SK-N-SH treated with all-trans-retinoic acid at 6 μM for 48 hours (cell line): ENCODE measurements at regions not wholly inside any gene's neighbourhood (a gene's known extent, or its start where the extent isn't known, plus 50 kb on each side); places are given as distances from the start of the nearest gene placed in this dataset.

ENCODE experiments used
- ATAC-seq: fragments of 200-7000 bp; cut with Tn5 transposase; 3 replicates; pipeline ENCODE4 v1.9.1; 2020; ENCODE audit warnings: mild to moderate bottlenecking, moderate library complexity
- ARNTL ChIP-seq: fragments of 450-650 bp; formaldehyde crosslinking; IDR thresholded peaks from 2 replicates; pipeline ENCODE4 v1.5.0; 2020; ENCODE audit warnings: low read depth, mild to moderate bottlenecking, moderate library complexity, borderline replicate concordance
- BACH2 ChIP-seq: fragments of 250-450 bp; sonication (Bioruptor Pico); IDR thresholded peaks from 2 replicates; pipeline ENCODE4 v1.9.0; 2021; ENCODE audit warnings: mild to moderate bottlenecking, borderline replicate concordance
- CREB5 ChIP-seq: fragments of 250-450 bp; sonication (Bioruptor Pico); IDR thresholded peaks from 2 replicates; pipeline ENCODE4 v1.5.1; 2020; ENCODE audit warnings: low read depth, mild to moderate bottlenecking, moderate library complexity
- CSDC2 ChIP-seq: fragments of 250-450 bp; sonication (Bioruptor Pico); IDR thresholded peaks from 2 replicates; pipeline ENCODE4 v1.5.0; 2020; ENCODE audit warnings: mild to moderate bottlenecking, moderate library complexity
- CSRNP3 ChIP-seq: fragments of 250-450 bp; sonication (Bioruptor Pico); IDR thresholded peaks from 2 replicates; pipeline ENCODE4 v1.5.1; 2021; ENCODE audit warnings: mild to moderate bottlenecking, moderate library complexity
- ISL1 ChIP-seq: fragments of 250-450 bp; sonication (Bioruptor Pico); IDR thresholded peaks from 2 replicates; pipeline ENCODE4 v2.1.2; 2022; ENCODE audit warnings: mild to moderate bottlenecking, moderate library complexity
- OSR1 ChIP-seq: fragments of 250-450 bp; sonication (Bioruptor Pico); IDR thresholded peaks from 2 replicates; pipeline ENCODE4 v1.8.0; 2022; ENCODE audit warnings: moderate library complexity, mild to moderate bottlenecking, inconsistent platforms
- PATZ1 ChIP-seq: fragments of 250-450 bp; sonication (Bioruptor Pico); IDR thresholded peaks from 2 replicates; pipeline ENCODE4 v1.8.0; 2020; ENCODE audit warnings: mild to moderate bottlenecking, moderate library complexity, borderline replicate concordance
- POU6F1 ChIP-seq: fragments of 250-450 bp; sonication (Bioruptor Pico); IDR thresholded peaks from 2 replicates; pipeline ENCODE4 v1.8.0; 2021; ENCODE audit warnings: low read depth, mild to moderate bottlenecking, moderate library complexity, borderline replicate concordance
- SNAI2 ChIP-seq: fragments of 250-450 bp; sonication (Bioruptor Pico); IDR thresholded peaks from 2 replicates; pipeline ENCODE4 v1.5.0; 2020; ENCODE audit warnings: mild to moderate bottlenecking, moderate library complexity
- TCF4 ChIP-seq: fragments of 250-450 bp; sonication (Bioruptor Pico); IDR thresholded peaks from 2 replicates; pipeline ENCODE4 v1.8.0; 2021; ENCODE audit warnings: mild to moderate bottlenecking, moderate library complexity, borderline replicate concordance
- TOX ChIP-seq: fragments of 250-450 bp; sonication (Bioruptor Pico); IDR thresholded peaks from 2 replicates; pipeline ENCODE4 v1.8.0; 2021; ENCODE audit warnings: mild to moderate bottlenecking, moderate library complexity, borderline replicate concordance
- TSHZ2 ChIP-seq: fragments of 250-450 bp; sonication (Bioruptor Pico); IDR thresholded peaks from 2 replicates; pipeline ENCODE4 v1.5.0; 2020; ENCODE audit warnings: mild to moderate bottlenecking, moderate library complexity
- ZFP3 ChIP-seq: fragments of 250-450 bp; sonication (Bioruptor Pico); IDR thresholded peaks from 2 replicates; pipeline ENCODE4 v1.5.0; 2020; ENCODE audit warnings: mild to moderate bottlenecking, moderate library complexity
- ZFP30 ChIP-seq: fragments of 450-650 bp; formaldehyde crosslinking; IDR thresholded peaks from 2 replicates; pipeline ENCODE4 v1.5.0; 2022; ENCODE audit warnings: mild to moderate bottlenecking, moderate library complexity
- ZNF70 ChIP-seq: fragments of 450-650 bp; formaldehyde crosslinking; IDR thresholded peaks from 2 replicates; pipeline ENCODE4 v1.5.0; 2020; ENCODE audit warnings: mild to moderate bottlenecking, moderate library complexity
- ZNF8 ChIP-seq: fragments of 450-650 bp; formaldehyde crosslinking; IDR thresholded peaks from 2 replicates; pipeline ENCODE4 v1.5.0; 2020; ENCODE audit warnings: mild to moderate bottlenecking, moderate library complexity

GRCh38 chr7:10282909-10283308, 690.8 kb upstream of the PHF14 start:
- peak; percentile 74 for TF ChIP-seq ISL1
- peak; percentile 63 for TF ChIP-seq TCF4 (CRISPR knock-in tag)
- no peak for TF ChIP-seq ZNF8 (CRISPR knock-in tag)
- TF ChIP-seq BACH2 (CRISPR knock-in tag), result no peak
- no peak for TF ChIP-seq SNAI2 (CRISPR knock-in tag)
- TF ChIP-seq OSR1, result no peak

GRCh38 chr7:10284001-10284400, 689.7 kb upstream of the PHF14 start:
- TF ChIP-seq BACH2 (CRISPR knock-in tag), result no peak
- TF ChIP-seq POU6F1 (CRISPR knock-in tag), result no peak
- TF ChIP-seq CSDC2 (CRISPR knock-in tag), result no peak
- no peak for TF ChIP-seq CSRNP3 (CRISPR knock-in tag)
- no peak for TF ChIP-seq TSHZ2 (CRISPR knock-in tag)
- no peak for ATAC-seq

More at GRCh38 chr7:10282909-10283308, 690.8 kb upstream of the PHF14 start:
- ATAC-seq, result no peak

GRCh38 chr7:10299384-10299783, 674.3 kb upstream of the PHF14 start:
- no peak for ATAC-seq
- TF ChIP-seq ZFP3 (CRISPR knock-in tag) (no peak), TOX (CRISPR knock-in tag) (no peak), ARNTL (CRISPR knock-in tag) (no peak), OSR1 (no peak)
- TF ChIP-seq, all 23 proteins: peak for 0

- no peak for ATAC-seq
- TF ChIP-seq ZFP30 (CRISPR knock-in tag) (no peak), ZFP3 (CRISPR knock-in tag) (no peak), ZNF8 (CRISPR knock-in tag) (no peak), ARNTL (CRISPR knock-in tag) (no peak), OSR1 (no peak), ISL1 (no peak), PATZ1 (CRISPR knock-in tag) (no peak), ZNF70 (no peak), TSHZ2 (CRISPR knock-in tag) (no peak), CREB5 (no peak)
- TF ChIP-seq, all 23 proteins: peak for 0
These were observed 673.1 kb upstream of the PHF14 start for GRCh38 chr7:10300577-10300976.
